Smooth muscle cell (in vitro differentiated cells): ENCODE measurements at regions not wholly inside any gene's neighbourhood (a gene's known extent, or its start where the extent isn't known, plus 50 kb on each side); places are given as distances from the start of the nearest gene placed in this dataset.
A peak's percentile ranks its signal among the peaks of the same experiment; 100 is the strongest.

Experiments
- DNase-seq: peaks from one replicate; lab custom pipeline; 2025; ENCODE audit not compliant: unreplicated experiment; lab: John Stamatoyannopoulos, UW
- H2AFZ ChIP-seq: fragments of 200-600 bp; sonication (generic); 2 replicates; pipeline ENCODE4 v1.6.0; 2016; ENCODE audit warnings: antibody characterized with exemption, low read depth, mild to moderate bottlenecking
- H3F3A ChIP-seq: fragments of 200-600 bp; sonication (generic); 2 replicates; pipeline ENCODE4 v1.6.0; 2017; ENCODE audit warnings: antibody characterized with exemption, low read depth
- H3K27ac ChIP-seq: fragments of 200-600 bp; sonication (generic); 2 replicates; pipeline ENCODE4 v1.5.1; 2016; ENCODE audit warnings: low read depth, mild to moderate bottlenecking
- H3K27me3 ChIP-seq: fragments of 200-600 bp; sonication (generic); 2 replicates; pipeline ENCODE4 v1.6.1; 2016; ENCODE audit warnings: low read depth, mild to moderate bottlenecking
- H3K36me3 ChIP-seq: fragments of 200-600 bp; sonication (generic); 2 replicates; pipeline ENCODE4 v1.5.1; 2016; ENCODE audit warnings: low read depth
- H3K4me1 ChIP-seq: fragments of 200-600 bp; sonication (generic); 2 replicates; pipeline ENCODE4 v1.5.1; 2016; ENCODE audit warnings: low read depth
- H3K4me2 ChIP-seq: fragments of 200-600 bp; sonication (generic); 2 replicates; pipeline ENCODE4 v1.6.0; 2016; ENCODE audit warnings: mild to moderate bottlenecking
- H3K4me3 ChIP-seq: fragments of 200-600 bp; sonication (generic); 2 replicates; pipeline ENCODE4 v1.5.1; 2016; ENCODE audit warnings: mild to moderate bottlenecking
- H3K79me2 ChIP-seq: fragments of 200-600 bp; sonication (generic); 2 replicates; pipeline ENCODE4 v1.6.0; 2016; ENCODE audit warnings: low read depth, mild to moderate bottlenecking
- H3K9ac ChIP-seq: fragments of 200-600 bp; sonication (generic); 2 replicates; pipeline ENCODE4 v1.6.0; 2016; ENCODE audit warnings: low read depth
- H3K9me3 ChIP-seq: fragments of 200-600 bp; sonication (generic); replicated peaks from 2 replicates; pipeline ENCODE4 v1.5.1; 2016; ENCODE audit warnings: low read depth
- H4K20me1 ChIP-seq: fragments of 200-600 bp; sonication (generic); 2 replicates; pipeline ENCODE4 v1.6.0; 2016; ENCODE audit warnings: low read depth
- WGBS: methylation state at CpG from one replicate; pipeline ENCODE4 v1.1.7; 2016; ENCODE audit warnings: low lambda C conversion rate; 5-methylcytosine and 5-hydroxymethylcytosine counted together
- TF ChIP-seq, protein P1 (sequence below): fragments of 200-600 bp; sonication (generic); IDR thresholded peaks from 2 replicates; pipeline ENCODE4 v1.5.1; 2017; ENCODE audit warnings: borderline replicate concordance, mild to moderate bottlenecking, antibody characterized with exemption; ENCODE audit not compliant: insufficient read depth, poor library complexity, severe bottlenecking

DNA sequence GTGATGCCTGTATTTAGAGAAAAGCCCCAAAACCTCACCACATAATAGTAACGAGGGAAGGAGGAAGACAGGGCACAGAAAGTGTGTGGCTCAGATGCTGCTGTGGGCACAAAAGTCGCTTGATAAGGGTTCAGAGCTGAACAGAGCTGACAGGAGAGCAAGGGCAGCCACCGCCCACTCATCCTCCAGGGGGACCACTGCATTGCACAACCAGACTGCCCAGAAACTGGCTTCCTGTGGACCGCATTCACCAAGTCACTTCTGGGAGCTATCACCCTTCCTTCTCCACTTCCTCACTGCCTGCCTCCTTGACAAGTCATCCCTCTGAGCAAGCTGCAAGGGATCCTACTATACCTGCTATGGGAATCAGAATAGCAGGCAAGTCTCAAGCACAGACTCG is 512.4 kb upstream of the CDH11 start:
- no peak overlapping the region for H2AFZ ChIP-seq
- H3K9me3 ChIP-seq, result no peaks in the 10 kb centered on the region
- H3K4me3 ChIP-seq, result no peak overlapping the region
- no peak for DNase-seq
- H3K4me2 ChIP-seq, result peak overlapping the region; percentile 56
- H3K79me2 ChIP-seq, result no peaks in the 10 kb centered on the region
- H4K20me1 ChIP-seq, result no peaks in the 10 kb centered on the region
- H3K9ac ChIP-seq, result no peak overlapping the region
- no peak overlapping the region for H3K27ac ChIP-seq
- H3K27me3 ChIP-seq, result no peaks in the 10 kb centered on the region
- H3K36me3 ChIP-seq, result no peaks in the 10 kb centered on the region
- WGBS, result 52% methylated on average over 4 of the region's 5 CpGs
- no peaks in the 10 kb centered on the region for H3F3A ChIP-seq
- H3K4me1 ChIP-seq, result peaks cover 6% of the 10 kb centered on the region
- TF ChIP-seq, protein P1, sequence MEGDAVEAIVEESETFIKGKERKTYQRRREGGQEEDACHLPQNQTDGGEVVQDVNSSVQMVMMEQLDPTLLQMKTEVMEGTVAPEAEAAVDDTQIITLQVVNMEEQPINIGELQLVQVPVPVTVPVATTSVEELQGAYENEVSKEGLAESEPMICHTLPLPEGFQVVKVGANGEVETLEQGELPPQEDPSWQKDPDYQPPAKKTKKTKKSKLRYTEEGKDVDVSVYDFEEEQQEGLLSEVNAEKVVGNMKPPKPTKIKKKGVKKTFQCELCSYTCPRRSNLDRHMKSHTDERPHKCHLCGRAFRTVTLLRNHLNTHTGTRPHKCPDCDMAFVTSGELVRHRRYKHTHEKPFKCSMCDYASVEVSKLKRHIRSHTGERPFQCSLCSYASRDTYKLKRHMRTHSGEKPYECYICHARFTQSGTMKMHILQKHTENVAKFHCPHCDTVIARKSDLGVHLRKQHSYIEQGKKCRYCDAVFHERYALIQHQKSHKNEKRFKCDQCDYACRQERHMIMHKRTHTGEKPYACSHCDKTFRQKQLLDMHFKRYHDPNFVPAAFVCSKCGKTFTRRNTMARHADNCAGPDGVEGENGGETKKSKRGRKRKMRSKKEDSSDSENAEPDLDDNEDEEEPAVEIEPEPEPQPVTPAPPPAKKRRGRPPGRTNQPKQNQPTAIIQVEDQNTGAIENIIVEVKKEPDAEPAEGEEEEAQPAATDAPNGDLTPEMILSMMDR, result no peak

DNA sequence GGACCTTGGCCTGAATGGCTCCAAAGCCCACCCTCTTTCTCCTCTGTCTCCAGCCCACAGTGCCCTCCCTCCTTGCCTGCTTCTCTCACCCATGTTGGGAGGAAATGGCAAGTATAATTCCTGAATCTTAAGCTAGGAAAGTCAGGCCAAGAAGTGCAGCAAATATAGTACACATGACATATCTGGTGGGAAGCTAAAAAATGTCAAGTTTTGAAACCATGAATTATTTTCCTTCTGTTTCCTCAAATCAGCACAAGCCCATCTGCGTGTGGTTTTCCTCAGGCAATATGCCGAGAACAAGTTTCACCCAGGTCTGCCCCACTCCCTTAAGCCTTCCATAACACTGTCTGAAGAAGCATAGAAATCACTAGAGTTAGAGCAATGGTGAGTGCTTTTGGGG is 502.8 kb upstream of the CDH11 start:
- Histone ChIP-seq H3K27me3 (no peaks in the 10 kb centered on the region), H3F3A (peaks cover 3% of the 10 kb centered on the region), H3K4me3 (no peak overlapping the region), H4K20me1 (no peaks in the 10 kb centered on the region), H3K79me2 (no peaks in the 10 kb centered on the region), H3K4me1 (no peaks in the 10 kb centered on the region), H3K4me2 (no peak overlapping the region), H2AFZ (no peak overlapping the region), H3K36me3 (no peaks in the 10 kb centered on the region), H3K9me3 (no peaks in the 10 kb centered on the region), H3K27ac (no peak overlapping the region), H3K9ac (no peak overlapping the region)
- TF ChIP-seq, protein P1, result no peak
- no peak for DNase-seq
- 58% methylated on average over 2 of the region's 2 CpGs for WGBS

DNA sequence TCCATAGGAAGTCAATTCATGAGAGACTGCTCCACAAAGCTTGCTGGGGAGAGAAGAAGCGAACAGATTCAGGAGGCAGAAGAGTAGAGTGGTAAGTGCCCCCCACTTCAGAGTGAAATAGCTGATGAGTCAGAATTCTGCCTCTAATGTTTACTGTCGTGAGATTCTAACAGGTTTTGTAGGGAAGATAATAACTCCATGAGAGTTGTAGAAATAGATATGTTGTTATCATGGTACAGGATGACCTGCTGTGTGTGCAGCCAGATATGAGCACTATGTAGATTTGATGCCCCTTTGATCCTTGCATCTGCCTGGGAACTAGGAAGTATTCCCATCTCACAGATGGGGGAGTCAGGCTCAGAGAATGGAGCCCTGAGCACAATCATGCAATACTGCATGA is 502.4 kb upstream of the CDH11 start:
- Histone ChIP-seq H3K36me3 (no peaks in the 10 kb centered on the region), H4K20me1 (no peaks in the 10 kb centered on the region), H3K27ac (no peak overlapping the region), H3K27me3 (no peaks in the 10 kb centered on the region), H3F3A (peaks cover 3% of the 10 kb centered on the region), H3K4me1 (no peaks in the 10 kb centered on the region), H3K4me3 (no peak overlapping the region), H3K9me3 (no peaks in the 10 kb centered on the region), H2AFZ (no peak overlapping the region), H3K79me2 (no peaks in the 10 kb centered on the region), H3K4me2 (no peak overlapping the region), H3K9ac (no peak overlapping the region)
- 57% methylated on average over 2 of the region's 2 CpGs for WGBS
- TF ChIP-seq, protein P1, result no peak
- no peak for DNase-seq

DNA sequence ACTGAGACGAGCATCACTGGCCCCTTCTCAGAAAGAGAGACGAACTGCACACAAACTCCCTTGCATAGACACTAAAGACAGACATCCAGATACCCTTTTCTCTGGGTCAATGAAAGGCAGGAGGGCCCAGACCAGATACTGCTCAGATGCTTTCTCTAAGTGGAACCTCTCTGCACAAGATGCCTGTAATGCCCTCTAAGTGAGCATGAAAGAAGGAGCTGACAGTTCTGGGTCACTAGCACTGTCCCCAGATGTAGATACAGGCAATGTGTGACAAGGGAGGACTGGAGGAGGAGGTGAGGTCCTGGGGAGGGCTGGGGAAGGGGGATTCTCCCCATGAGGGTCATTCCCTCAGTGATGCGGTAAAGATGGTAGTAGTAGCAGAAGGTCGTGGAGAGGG is 501.0 kb upstream of the CDH11 start:
- Histone ChIP-seq H4K20me1 (no peaks in the 10 kb centered on the region), H3K4me2 (no peak overlapping the region), H3F3A (peaks cover 3% of the 10 kb centered on the region), H3K27ac (no peak overlapping the region), H2AFZ (no peak overlapping the region), H3K9ac (no peak overlapping the region), H3K27me3 (no peaks in the 10 kb centered on the region), H3K4me1 (no peaks in the 10 kb centered on the region), H3K36me3 (no peaks in the 10 kb centered on the region), H3K9me3 (no peaks in the 10 kb centered on the region), H3K79me2 (no peaks in the 10 kb centered on the region), H3K4me3 (no peak overlapping the region)
- TF ChIP-seq, protein P1, result no peak
- DNase-seq, result no peak
- 98% methylated on average over 4 of the region's 4 CpGs for WGBS
